Right lobe of liver (tissue), 6 donors: ENCODE measurements at regions not wholly inside any gene's neighbourhood (a gene's known extent, or its start where the extent isn't known, plus 50 kb on each side); places are given as distances from the start of the nearest gene placed in this dataset.

ENCODE experiments used
- ATAC-seq, 4 donors: fragments of 200-7000 bp; cut with Tn5 transposase; one replicate each; pipeline ENCODE4 v1.9.1; 2020; ENCODE audit warnings: mild to moderate bottlenecking in 4 of 4, moderate library complexity in 4 of 4
- DNase-seq, 3 donors: peaks; one replicate each; pipeline ENCODE4 v3.0.0-alpha.2; 2020
- H3K27ac ChIP-seq, 3 donors: fragments of 200-600 bp; one replicate each; pipeline ENCODE4 v1.8.0; 2022
- H3K27me3 ChIP-seq, 2 donors: fragments of 200-600 bp; one replicate each; pipeline ENCODE4 v1.8.0; 2022
- H3K36me3 ChIP-seq, 4 donors: fragments of 200-600 bp; sonication (generic) in 1 of 4; one replicate each; pipeline versions ENCODE4 v1.5.1 to v1.8.0; 2017 to 2022; ENCODE audit warnings: control low read depth in 1 of 4
- H3K4me1 ChIP-seq, 4 donors: fragments of 200-600 bp; sonication (generic) in 1 of 4; one replicate each; pipeline versions ENCODE4 v1.5.1 to v1.8.0; 2017 to 2022; ENCODE audit warnings: control low read depth in 1 of 4
- H3K4me3 ChIP-seq, 3 donors: fragments of 200-600 bp; one replicate each; pipeline ENCODE4 v1.8.0; 2022
- H3K9me3 ChIP-seq, 4 donors: fragments of 200-600 bp; sonication (generic) in 1 of 4; one replicate each; pipeline versions ENCODE4 v1.5.1 to v1.8.0; 2017 to 2022; ENCODE audit warnings: control low read depth in 1 of 4
- POLR2A ChIP-seq: fragments of 450-650 bp; IDR thresholded peaks from one replicate; pipeline ENCODE4 v1.6.1; 2017; ENCODE audit warnings: antibody characterized with exemption, mild to moderate bottlenecking
- WGBS: methylation state at CpG from one replicate; pipeline ENCODE4 v1.1.6; 2018; ENCODE audit warnings: low coverage, low lambda C conversion rate; ENCODE audit not compliant: insufficient coverage; ENCODE audit errors: missing lambda C conversion rate; 5-methylcytosine and 5-hydroxymethylcytosine counted together
- intact Hi-C, 2 donors: fragments of 100-400 bp; cut with DNase I; formaldehyde crosslinking; loops; one replicate each; pipeline versions ENCODE4 v1.11.2 to v1.14.1; 2022
- TF ChIP-seq, protein P1 (sequence below), 4 donors: fragments of 200-600 bp in 3 of 4; fragments of 450-650 bp in 1 of 4; IDR thresholded peaks; one replicate each; pipeline versions ENCODE4 v1.5.1 to v1.8.0; 2016 to 2022; ENCODE audit warnings: antibody characterized with exemption in 4 of 4, mild to moderate bottlenecking in 2 of 4
- donor health status: DM: no; HTN: yes; CAD: no.
- donor health status: DM: no; HTN: no; CAD: no.
- donor health status: DM: no; HTN: no; CAD: no.
- donor health status: DM: no; HTN: yes; CAD: no.
- donor health status: DM: no; HTN: yes; CAD: no.

DNA sequence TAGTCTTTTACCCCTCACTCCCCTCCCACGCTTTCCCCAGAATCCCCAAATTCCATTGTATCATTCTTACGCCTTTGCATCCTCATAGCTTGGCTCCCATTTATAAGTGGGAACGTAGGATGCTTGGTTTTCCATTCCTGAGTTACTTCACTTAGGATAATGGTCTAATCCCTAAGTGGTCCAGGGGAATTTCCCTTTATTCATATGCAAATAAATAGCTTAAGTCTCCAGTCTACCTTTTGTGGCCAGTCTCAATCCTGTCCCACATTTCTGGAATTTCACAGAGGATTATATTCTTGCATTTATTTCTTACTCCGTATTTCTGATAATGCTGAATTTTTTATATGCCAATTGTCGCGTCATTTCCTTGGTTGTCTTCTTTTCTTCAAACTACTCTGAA is 245.6 kb upstream of the DAB2 start:
- H3K4me1 ChIP-seq = no peaks in the 10 kb centered on the region
- H3K27ac ChIP-seq = no peak overlapping the region
- H3K36me3 ChIP-seq = no peaks in the 10 kb centered on the region
- intact Hi-C loops = no loop called here
- no peak for DNase-seq
- no peaks in the 10 kb centered on the region for H3K9me3 ChIP-seq
- H3K4me3 ChIP-seq = no peak overlapping the region
- ATAC-seq = no peak
- 80% methylated on average over 4 of the region's 6 CpGs for WGBS
- H3K27me3 ChIP-seq = no peaks in the 10 kb centered on the region
- no peak for TF ChIP-seq POLR2A
- TF ChIP-seq, protein P1, sequence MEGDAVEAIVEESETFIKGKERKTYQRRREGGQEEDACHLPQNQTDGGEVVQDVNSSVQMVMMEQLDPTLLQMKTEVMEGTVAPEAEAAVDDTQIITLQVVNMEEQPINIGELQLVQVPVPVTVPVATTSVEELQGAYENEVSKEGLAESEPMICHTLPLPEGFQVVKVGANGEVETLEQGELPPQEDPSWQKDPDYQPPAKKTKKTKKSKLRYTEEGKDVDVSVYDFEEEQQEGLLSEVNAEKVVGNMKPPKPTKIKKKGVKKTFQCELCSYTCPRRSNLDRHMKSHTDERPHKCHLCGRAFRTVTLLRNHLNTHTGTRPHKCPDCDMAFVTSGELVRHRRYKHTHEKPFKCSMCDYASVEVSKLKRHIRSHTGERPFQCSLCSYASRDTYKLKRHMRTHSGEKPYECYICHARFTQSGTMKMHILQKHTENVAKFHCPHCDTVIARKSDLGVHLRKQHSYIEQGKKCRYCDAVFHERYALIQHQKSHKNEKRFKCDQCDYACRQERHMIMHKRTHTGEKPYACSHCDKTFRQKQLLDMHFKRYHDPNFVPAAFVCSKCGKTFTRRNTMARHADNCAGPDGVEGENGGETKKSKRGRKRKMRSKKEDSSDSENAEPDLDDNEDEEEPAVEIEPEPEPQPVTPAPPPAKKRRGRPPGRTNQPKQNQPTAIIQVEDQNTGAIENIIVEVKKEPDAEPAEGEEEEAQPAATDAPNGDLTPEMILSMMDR (IDR thresholded peaks at IDR 0.05) = no peak

DNA sequence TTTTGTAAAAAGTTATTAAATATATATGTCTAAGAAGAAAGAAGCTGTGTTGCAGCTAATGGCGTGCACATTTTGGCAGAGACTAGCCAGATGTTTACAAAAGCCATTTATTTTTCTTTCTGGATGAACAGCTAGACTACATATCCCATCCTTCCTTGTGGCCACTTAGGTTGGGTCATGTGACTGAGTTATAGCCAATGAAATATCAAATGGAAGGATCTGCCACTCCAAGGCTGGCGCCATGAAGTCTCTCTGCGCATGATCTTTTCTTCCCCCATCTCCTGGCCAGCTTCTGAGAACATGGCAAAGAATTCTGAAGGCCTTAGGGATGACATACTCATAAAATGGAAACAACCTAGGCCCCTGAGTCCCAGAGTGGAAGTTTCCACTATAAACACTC is 244.2 kb upstream of the DAB2 start:
- Histone ChIP-seq H3K4me3 (no peak overlapping the region), H3K9me3 (no peaks in the 10 kb centered on the region), H3K4me1 (no peaks in the 10 kb centered on the region), H3K27ac (no peak overlapping the region), H3K27me3 (no peaks in the 10 kb centered on the region), H3K36me3 (no peaks in the 10 kb centered on the region)
- 94% methylated on average over 3 of the region's 3 CpGs for WGBS
- no peak for DNase-seq
- ATAC-seq = no peak
- TF ChIP-seq, protein P1 (IDR thresholded peaks at IDR 0.05) = no peak
- no peak for TF ChIP-seq POLR2A
- intact Hi-C loops = no loop called here

DNA sequence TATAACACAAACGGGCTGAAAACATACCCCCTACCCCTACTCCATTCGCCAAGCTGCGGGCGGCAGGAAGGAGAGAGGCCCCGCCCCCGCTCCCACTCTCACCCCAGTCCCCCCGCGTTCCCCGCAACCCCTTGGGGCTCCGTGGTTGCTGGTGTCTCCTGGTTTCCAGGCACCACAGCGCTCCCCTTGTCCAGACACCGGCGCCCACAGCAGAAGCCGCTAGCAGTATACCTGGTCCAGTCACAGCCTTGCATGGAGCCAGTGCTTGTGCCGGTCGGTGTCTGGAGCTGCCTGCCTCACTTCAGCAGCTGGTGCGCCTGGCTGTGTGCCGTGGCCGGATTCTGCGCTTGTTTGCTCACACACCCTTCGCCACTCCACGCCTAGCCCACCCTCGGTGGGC is 240.5 kb upstream of the DAB2 start:
- no peaks in the 10 kb centered on the region for H3K27me3 ChIP-seq
- intact Hi-C loops = no loop called here
- ATAC-seq = peak in 1 of 4 donors; percentile 19
- H3K9me3 ChIP-seq = no peaks in the 10 kb centered on the region
- 91% methylated on average over 6 of the region's 23 CpGs for WGBS
- H3K4me3 ChIP-seq = no peak overlapping the region
- H3K27ac ChIP-seq = no peak overlapping the region
- H3K4me1 ChIP-seq = peaks cover 0 to 8% (median 4%) of the 10 kb centered on the region in 4 donors
- no peak for DNase-seq
- no peaks in the 10 kb centered on the region for H3K36me3 ChIP-seq
- no peak for TF ChIP-seq POLR2A
- TF ChIP-seq, protein P1 (IDR thresholded peaks at IDR 0.05) = no peak

DNA sequence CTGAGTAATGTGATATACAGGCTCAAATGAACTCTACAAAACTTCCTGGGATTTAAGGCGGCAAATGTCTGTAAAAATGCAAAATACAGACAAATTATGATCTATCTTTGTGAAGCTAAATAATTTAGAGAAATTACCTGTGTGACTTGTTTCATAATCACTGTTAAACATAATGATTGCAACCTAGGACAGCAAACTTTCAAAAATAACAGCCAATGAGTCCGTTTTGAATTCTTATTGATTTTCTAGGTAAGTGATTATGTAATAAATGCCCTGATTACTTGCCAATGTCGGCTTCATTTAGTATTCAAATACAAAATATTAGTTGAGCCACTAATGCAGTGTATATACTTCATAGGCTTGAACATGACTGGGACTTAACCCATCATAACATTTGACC is 238.2 kb upstream of the DAB2 start:
- H3K4me3 ChIP-seq = no peak overlapping the region
- H3K27me3 ChIP-seq = no peaks in the 10 kb centered on the region
- no peaks in the 10 kb centered on the region for H3K9me3 ChIP-seq
- intact Hi-C loops = no loop called here
- WGBS = 38% methylated on average over 3 of the region's 3 CpGs
- peaks cover 0 to 8% (median 4%) of the 10 kb centered on the region in 4 donors for H3K4me1 ChIP-seq
- peak; percentile 51 to 78 (median 68) for ATAC-seq
- no peaks in the 10 kb centered on the region for H3K36me3 ChIP-seq
- no peak for TF ChIP-seq POLR2A
- TF ChIP-seq, protein P1 (IDR thresholded peaks at IDR 0.05) = no peak
- no peak for DNase-seq
- peak overlapping the region in 2 of 3 donors; percentile 28 to 64 for H3K27ac ChIP-seq
